HEK293 (cell line): ENCODE measurements at regions not wholly inside any gene's neighbourhood (a gene's known extent, or its start where the extent isn't known, plus 50 kb on each side); places are given as distances from the start of the nearest gene placed in this dataset.

ENCODE experiments used
- CTCF ChIP-seq: fragments of 450-650 bp; formaldehyde crosslinking; IDR thresholded peaks from 2 replicates; pipeline ENCODE4 v1.5.1; 2016; ENCODE audit warnings: missing biosample characterization, missing genetic modification characterization
- ZNF354C ChIP-seq: fragments of 450-650 bp; formaldehyde crosslinking; IDR thresholded peaks from 2 replicates; pipeline ENCODE4 v1.5.1; 2016; ENCODE audit warnings: missing biosample characterization, missing genetic modification characterization, low read depth, borderline replicate concordance

DNA sequence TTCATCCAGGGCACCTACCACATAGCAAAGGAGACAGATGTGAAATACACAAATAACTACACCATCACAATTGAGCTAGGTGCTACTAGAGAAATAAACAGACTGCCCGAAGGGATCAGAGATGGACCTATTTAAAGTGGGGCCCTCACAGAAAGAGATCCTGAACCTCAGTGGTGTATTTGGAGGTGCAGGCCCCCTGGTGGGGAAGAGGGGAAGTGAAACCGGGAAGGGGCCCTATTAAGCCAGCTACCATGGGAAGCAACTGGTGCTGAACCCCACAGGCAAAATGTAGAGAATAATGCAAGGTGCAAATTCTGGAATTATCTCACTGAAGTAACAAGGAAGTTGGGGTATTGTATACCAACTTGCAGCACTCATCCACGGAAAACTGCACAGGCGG lies 78.6 kb upstream of the FAM9A start:
- TF ChIP-seq CTCF = no peak
- no peak for TF ChIP-seq ZNF354C (tag by site-specific recombination)
